ENCODE measurements at regions not wholly inside any gene's neighbourhood (a gene's known extent, or its start where the extent isn't known, plus 50 kb on each side); places are given as distances from the start of the nearest gene placed in this dataset.
"Not testable (repeated sequence)": the region's sequence is repeated elsewhere in the genome, so short reads cannot be mapped to it uniquely, and the experiment has no call there.

- not testable (repeated sequence) for DNase-seq (ENCODE audit: low read depth in 2 of 2)
These were observed 195.0 kb downstream of the ADRA2C start for GRCh38 chr4:3961091-3961672.

- not testable (repeated sequence) for DNase-seq (ENCODE audit: low read depth in 2 of 2)
These were observed 198.5 kb downstream of the ADRA2C start for GRCh38 chr4:3964572-3965278.

- DNase-seq (ENCODE audit: low read depth in 2 of 2), result not testable (repeated sequence)
These were observed 201.0 kb downstream of the ADRA2C start for GRCh38 chr4:3967204-3967603.

- DNase-seq (ENCODE audit: low read depth in 2 of 2), result not testable (repeated sequence)
These were observed 206.4 kb downstream of the ADRA2C start for GRCh38 chr4:3972626-3973025.

GRCh38 chr4:3973581-3974200 lies 207.5 kb downstream of the ADRA2C start:
- DNase-seq (ENCODE audit: low read depth in 2 of 2), result not testable (repeated sequence)

- DNase-seq (ENCODE audit: low read depth in 2 of 2), result not testable (repeated sequence)
These were observed 217.4 kb downstream of the ADRA2C start for GRCh38 chr4:3983518-3984125.

- DNase-seq (ENCODE audit: low read depth in 2 of 2), result not testable (repeated sequence)
These were observed 218.6 kb downstream of the ADRA2C start for GRCh38 chr4:3984796-3985195.

- not testable (repeated sequence) for DNase-seq (ENCODE audit: low read depth in 2 of 2)
These were observed 220.2 kb downstream of the ADRA2C start for GRCh38 chr4:3986412-3986811.

GRCh38 chr4:3997386-3997785 lies 229.3 kb downstream of the OTOP1 start:
- not testable (repeated sequence) for DNase-seq (ENCODE audit: low read depth in 2 of 2)

- DNase-seq (ENCODE audit: low read depth in 2 of 2), result not testable (repeated sequence)
These were observed 222.7 kb downstream of the OTOP1 start for GRCh38 chr4:4004036-4004435.

- not testable (repeated sequence) for DNase-seq (ENCODE audit: low read depth in 2 of 2)
These were observed 222.0 kb downstream of the OTOP1 start for GRCh38 chr4:4004702-4005101.

GRCh38 chr4:4006356-4006755 lies 220.4 kb downstream of the OTOP1 start:
- not testable (repeated sequence) for DNase-seq (ENCODE audit: low read depth in 2 of 2)

- not testable (repeated sequence) for DNase-seq (ENCODE audit: low read depth in 2 of 2)
These were observed 207.7 kb downstream of the OTOP1 start for GRCh38 chr4:4019071-4019470.

- DNase-seq (ENCODE audit: low read depth in 2 of 2), result not testable (repeated sequence)
These were observed 205.6 kb downstream of the OTOP1 start for GRCh38 chr4:4021161-4021560.

GRCh38 chr4:4026708-4027107 lies 200.0 kb downstream of the OTOP1 start:
- DNase-seq (ENCODE audit: low read depth in 2 of 2), result not testable (repeated sequence)

- not testable (repeated sequence) for DNase-seq (ENCODE audit: low read depth in 2 of 2)
These were observed 198.0 kb downstream of the OTOP1 start for GRCh38 chr4:4028752-4029151.

- not testable (repeated sequence) for DNase-seq (ENCODE audit: low read depth in 2 of 2)
These were observed 196.2 kb downstream of the OTOP1 start for GRCh38 chr4:4030509-4030908.

GRCh38 chr4:4031446-4032135 lies 195.1 kb downstream of the OTOP1 start:
- DNase-seq (ENCODE audit: low read depth in 2 of 2), result not testable (repeated sequence)

- DNase-seq (ENCODE audit: low read depth in 2 of 2), result not testable (repeated sequence)
These were observed 194.4 kb downstream of the OTOP1 start for GRCh38 chr4:4032364-4032763.

GRCh38 chr4:4032801-4033605 lies 193.7 kb downstream of the OTOP1 start:
- DNase-seq (ENCODE audit: low read depth in 2 of 2), result not testable (repeated sequence)

All from stimulated activated CD8-positive, alpha-beta memory T cell treated with anti-CD3 and anti-CD28 coated beads, Interleukin-2, amount 100 ng/mL, for 1 hour (primary cell).